Subcutaneous abdominal adipose tissue (tissue), 5 donors: ENCODE measurements at regions not wholly inside any gene's neighbourhood (a gene's known extent, or its start where the extent isn't known, plus 50 kb on each side); places are given as distances from the start of the nearest gene placed in this dataset.

Source experiments
- H3K27ac ChIP-seq: one replicate; pipeline ENCODE4 v1.7.0; 2013; ENCODE audit warnings: low read depth, mild to moderate bottlenecking, inconsistent platforms, low read length, moderate library complexity
- H3K27me3 ChIP-seq, 5 donors: one replicate each; pipeline ENCODE4 v1.7.0; 2013; ENCODE audit warnings: low read length in 5 of 5, inconsistent platforms in 1 of 5; ENCODE audit not compliant: control insufficient read depth in 5 of 5, insufficient read depth in 4 of 5
- H3K36me3 ChIP-seq, 5 donors: one replicate each; pipeline ENCODE4 v1.7.0; 2013; ENCODE audit warnings: low read length in 5 of 5; ENCODE audit not compliant: control insufficient read depth in 5 of 5, insufficient read depth in 5 of 5
- H3K4me1 ChIP-seq, 5 donors: one replicate each; pipeline ENCODE4 v1.7.0; 2013; ENCODE audit warnings: low read length in 5 of 5, mild to moderate bottlenecking in 3 of 5, moderate library complexity in 1 of 5; ENCODE audit not compliant: control insufficient read depth in 5 of 5, insufficient read depth in 5 of 5
- H3K4me3 ChIP-seq, 5 donors: one replicate each; pipeline ENCODE4 v1.7.0; 2013; ENCODE audit warnings: low read length in 5 of 5, low read depth in 1 of 5
- H3K9ac ChIP-seq, 5 donors: one replicate each; pipeline ENCODE4 v1.7.0; 2013; ENCODE audit warnings: low read length in 5 of 5, mild to moderate bottlenecking in 4 of 5, moderate library complexity in 3 of 5
- H3K9me3 ChIP-seq, 5 donors: one replicate each; pipeline ENCODE4 v1.7.0; 2013; ENCODE audit warnings: low read length in 5 of 5; ENCODE audit not compliant: control insufficient read depth in 5 of 5
- donor health status: healthy.
- donor health status: healthy.
- donor health status: healthy.
- donor health status: healthy.
- donor health status: healthy.

GRCh38 chr17:72519598-72519936, 398.7 kb downstream of the SOX9 start:
- peaks cover 7 to 18% (median 10%) of the 10 kb centered on the region in 5 donors for H3K27me3 ChIP-seq
- peaks cover 0 to 10% (median 6%) of the 10 kb centered on the region in 5 donors for H3K4me1 ChIP-seq
- H3K9ac ChIP-seq = no peak overlapping the region
- no peaks in the 10 kb centered on the region for H3K36me3 ChIP-seq
- H3K9me3 ChIP-seq = no peaks in the 10 kb centered on the region
- no peak overlapping the region for H3K27ac ChIP-seq
- no peak overlapping the region for H3K4me3 ChIP-seq

GRCh38 chr17:72520665-72521303, 400.0 kb downstream of the SOX9 start:
- peaks cover 2 to 13% (median 6%) of the 10 kb centered on the region in 5 donors for H3K27me3 ChIP-seq
- peaks cover 0 to 10% (median 6%) of the 10 kb centered on the region in 5 donors for H3K4me1 ChIP-seq
- no peaks in the 10 kb centered on the region for H3K36me3 ChIP-seq
- no peak overlapping the region for H3K4me3 ChIP-seq
- H3K9me3 ChIP-seq = no peaks in the 10 kb centered on the region
- H3K9ac ChIP-seq = no peak overlapping the region
- no peak overlapping the region for H3K27ac ChIP-seq

GRCh38 chr17:72523491-72523890, 402.7 kb downstream of the SOX9 start:
- Histone ChIP-seq H3K9me3 (no peaks in the 10 kb centered on the region), H3K36me3 (no peaks in the 10 kb centered on the region), H3K27me3 (peaks cover 0 to 10% (median 5%) of the 10 kb centered on the region in 5 donors), H3K4me1 (no peaks in the 10 kb centered on the region), H3K4me3 (no peak overlapping the region), H3K27ac (no peak overlapping the region), H3K9ac (no peak overlapping the region)

GRCh38 chr17:72525225-72526015, 404.6 kb downstream of the SOX9 start:
- H3K9ac ChIP-seq = no peak overlapping the region
- H3K36me3 ChIP-seq = no peaks in the 10 kb centered on the region
- no peak overlapping the region for H3K27ac ChIP-seq
- no peak overlapping the region for H3K4me3 ChIP-seq
- H3K4me1 ChIP-seq = no peaks in the 10 kb centered on the region
- peaks cover 0 to 4% (median 2%) of the 10 kb centered on the region in 5 donors for H3K27me3 ChIP-seq
- H3K9me3 ChIP-seq = no peaks in the 10 kb centered on the region

- no peaks in the 10 kb centered on the region for H3K36me3 ChIP-seq
- no peak overlapping the region for H3K4me3 ChIP-seq
- H3K4me1 ChIP-seq = no peaks in the 10 kb centered on the region
- H3K9ac ChIP-seq = no peak overlapping the region
- H3K9me3 ChIP-seq = no peaks in the 10 kb centered on the region
- peaks cover 0 to 4% (median 2%) of the 10 kb centered on the region in 5 donors for H3K27me3 ChIP-seq
- H3K27ac ChIP-seq = no peak overlapping the region
Measured at GRCh38 chr17:72526769-72527168, 405.9 kb downstream of the SOX9 start.

- H3K27ac ChIP-seq = no peak overlapping the region
- no peaks in the 10 kb centered on the region for H3K36me3 ChIP-seq
- no peak overlapping the region for H3K9ac ChIP-seq
- H3K27me3 ChIP-seq = peaks cover 0 to 4% (median 2%) of the 10 kb centered on the region in 5 donors
- no peaks in the 10 kb centered on the region for H3K9me3 ChIP-seq
- no peaks in the 10 kb centered on the region for H3K4me1 ChIP-seq
- no peak overlapping the region for H3K4me3 ChIP-seq
Measured at GRCh38 chr17:72527789-72528188, 407.0 kb downstream of the SOX9 start.

GRCh38 chr17:72528683-72529082, 407.9 kb downstream of the SOX9 start:
- Histone ChIP-seq H3K9ac (no peak overlapping the region), H3K4me3 (no peak overlapping the region), H3K27me3 (peaks cover 0 to 4% (median 2%) of the 10 kb centered on the region in 5 donors), H3K9me3 (no peaks in the 10 kb centered on the region), H3K4me1 (no peaks in the 10 kb centered on the region), H3K27ac (no peak overlapping the region), H3K36me3 (no peaks in the 10 kb centered on the region)

- Histone ChIP-seq H3K9me3 (peaks cover 0 to 6% (median 4%) of the 10 kb centered on the region in 5 donors), H3K9ac (no peak overlapping the region), H3K27ac (no peak overlapping the region), H3K27me3 (peaks cover 0 to 4% (median 2%) of the 10 kb centered on the region in 5 donors), H3K36me3 (no peaks in the 10 kb centered on the region), H3K4me1 (no peaks in the 10 kb centered on the region), H3K4me3 (no peak overlapping the region)
Measured at GRCh38 chr17:72529386-72529785, 408.6 kb downstream of the SOX9 start.

- Histone ChIP-seq H3K4me1 (no peaks in the 10 kb centered on the region), H3K4me3 (no peak overlapping the region), H3K27me3 (peaks cover 0 to 5% (median 2%) of the 10 kb centered on the region in 5 donors), H3K9me3 (peaks cover 0 to 7% (median 6%) of the 10 kb centered on the region in 5 donors), H3K9ac (no peak overlapping the region), H3K36me3 (no peaks in the 10 kb centered on the region), H3K27ac (no peak overlapping the region)
Measured at GRCh38 chr17:72530454-72530853, 409.6 kb downstream of the SOX9 start.

- Histone ChIP-seq H3K36me3 (no peaks in the 10 kb centered on the region), H3K9me3 (peaks cover 0 to 7% (median 6%) of the 10 kb centered on the region in 5 donors), H3K4me1 (no peaks in the 10 kb centered on the region), H3K27ac (no peak overlapping the region), H3K4me3 (no peak overlapping the region), H3K27me3 (peaks cover 0 to 13% (median 9%) of the 10 kb centered on the region in 5 donors), H3K9ac (no peak overlapping the region)
Measured at GRCh38 chr17:72531729-72532128, 410.9 kb downstream of the SOX9 start.
